ENCODE measurements at regions not wholly inside any gene's neighbourhood (a gene's known extent, or its start where the extent isn't known, plus 50 kb on each side); places are given as distances from the start of the nearest gene placed in this dataset.
"Not testable (repeated sequence)": the region's sequence is repeated elsewhere in the genome, so short reads cannot be mapped to it uniquely, and the experiment has no call there.

DNA sequence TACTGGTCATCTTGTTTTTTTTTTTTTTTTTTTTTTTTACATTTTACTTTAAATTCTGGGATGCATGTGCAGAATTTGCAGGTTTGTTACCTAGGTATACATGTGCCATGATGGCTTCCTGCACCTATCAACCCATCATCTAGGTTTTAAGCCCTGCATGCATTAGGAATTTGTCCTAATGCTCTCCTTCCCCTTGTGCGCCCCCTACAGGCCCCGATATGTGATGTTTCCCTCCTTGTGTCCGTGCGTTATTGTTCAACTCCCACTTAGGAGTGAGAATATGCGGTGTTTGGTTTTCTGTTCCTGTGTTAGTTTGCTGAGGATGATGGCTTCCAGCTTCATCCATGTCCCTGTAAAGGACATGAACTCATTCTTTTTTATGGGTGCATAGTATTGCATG lies 249.6 kb upstream of the SLC16A7 start:
- TF ChIP-seq POLR2A (IDR thresholded peaks at IDR 0.05), result not testable (repeated sequence)
- TF ChIP-seq, protein P1, sequence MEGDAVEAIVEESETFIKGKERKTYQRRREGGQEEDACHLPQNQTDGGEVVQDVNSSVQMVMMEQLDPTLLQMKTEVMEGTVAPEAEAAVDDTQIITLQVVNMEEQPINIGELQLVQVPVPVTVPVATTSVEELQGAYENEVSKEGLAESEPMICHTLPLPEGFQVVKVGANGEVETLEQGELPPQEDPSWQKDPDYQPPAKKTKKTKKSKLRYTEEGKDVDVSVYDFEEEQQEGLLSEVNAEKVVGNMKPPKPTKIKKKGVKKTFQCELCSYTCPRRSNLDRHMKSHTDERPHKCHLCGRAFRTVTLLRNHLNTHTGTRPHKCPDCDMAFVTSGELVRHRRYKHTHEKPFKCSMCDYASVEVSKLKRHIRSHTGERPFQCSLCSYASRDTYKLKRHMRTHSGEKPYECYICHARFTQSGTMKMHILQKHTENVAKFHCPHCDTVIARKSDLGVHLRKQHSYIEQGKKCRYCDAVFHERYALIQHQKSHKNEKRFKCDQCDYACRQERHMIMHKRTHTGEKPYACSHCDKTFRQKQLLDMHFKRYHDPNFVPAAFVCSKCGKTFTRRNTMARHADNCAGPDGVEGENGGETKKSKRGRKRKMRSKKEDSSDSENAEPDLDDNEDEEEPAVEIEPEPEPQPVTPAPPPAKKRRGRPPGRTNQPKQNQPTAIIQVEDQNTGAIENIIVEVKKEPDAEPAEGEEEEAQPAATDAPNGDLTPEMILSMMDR (IDR thresholded peaks at IDR 0.05), result not testable (repeated sequence)
